HG03045 (cell line): ENCODE measurements at regions not wholly inside any gene's neighbourhood (a gene's known extent, or its start where the extent isn't known, plus 50 kb on each side); places are given as distances from the start of the nearest gene placed in this dataset.
"Not testable (repeated sequence)": the region's sequence is repeated elsewhere in the genome, so short reads cannot be mapped to it uniquely, and the experiment has no call there.

Source experiments
- ATAC-seq: cut with Tn5 transposase; IDR thresholded peaks from one replicate; pipeline ENCODE4 v1.9.1; 2021; ENCODE audit warnings: mild to moderate bottlenecking, moderate library complexity; ENCODE audit not compliant: unreplicated experiment

DNA sequence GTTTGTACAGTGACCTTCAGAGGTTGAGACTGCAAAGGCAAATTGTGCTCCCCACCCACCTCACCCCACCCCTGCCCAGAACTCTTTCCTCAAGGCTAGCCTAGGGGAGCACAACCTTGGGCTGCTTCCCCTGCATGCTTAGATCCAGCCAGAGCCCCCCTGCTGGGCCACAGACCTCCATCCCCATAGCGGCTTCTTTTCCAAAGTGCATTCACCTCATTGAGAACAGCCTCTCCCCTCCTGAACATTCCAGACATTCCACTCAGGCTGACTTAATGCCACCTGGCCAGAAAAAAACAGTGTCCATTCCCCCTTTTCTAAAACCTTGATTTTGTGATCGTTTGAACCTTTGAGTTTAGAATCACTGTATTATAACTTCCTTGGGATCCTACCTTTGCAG is 124.4 kb upstream of the TOPAZ1 start:
- no peak for ATAC-seq

DNA sequence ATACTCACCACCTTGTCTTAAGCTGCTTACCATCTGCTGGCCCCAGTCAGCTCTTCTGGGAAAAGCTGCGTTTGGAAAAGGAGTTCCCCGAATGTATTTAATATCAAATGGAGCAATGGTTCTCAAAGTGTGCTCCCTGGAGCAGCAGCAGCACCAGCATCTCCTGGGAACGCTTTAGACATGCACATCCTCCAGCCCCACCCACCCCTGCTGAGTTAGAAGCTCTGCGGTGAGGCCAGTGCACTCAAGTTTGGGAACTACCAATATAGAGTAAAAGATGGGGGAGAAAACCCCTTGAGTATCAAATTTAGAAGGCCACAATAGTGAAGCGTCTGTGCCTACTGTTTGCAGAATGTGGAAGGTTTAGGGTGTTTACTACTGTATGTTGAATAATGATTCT is 124.0 kb upstream of the TOPAZ1 start:
- ATAC-seq = no peak

DNA sequence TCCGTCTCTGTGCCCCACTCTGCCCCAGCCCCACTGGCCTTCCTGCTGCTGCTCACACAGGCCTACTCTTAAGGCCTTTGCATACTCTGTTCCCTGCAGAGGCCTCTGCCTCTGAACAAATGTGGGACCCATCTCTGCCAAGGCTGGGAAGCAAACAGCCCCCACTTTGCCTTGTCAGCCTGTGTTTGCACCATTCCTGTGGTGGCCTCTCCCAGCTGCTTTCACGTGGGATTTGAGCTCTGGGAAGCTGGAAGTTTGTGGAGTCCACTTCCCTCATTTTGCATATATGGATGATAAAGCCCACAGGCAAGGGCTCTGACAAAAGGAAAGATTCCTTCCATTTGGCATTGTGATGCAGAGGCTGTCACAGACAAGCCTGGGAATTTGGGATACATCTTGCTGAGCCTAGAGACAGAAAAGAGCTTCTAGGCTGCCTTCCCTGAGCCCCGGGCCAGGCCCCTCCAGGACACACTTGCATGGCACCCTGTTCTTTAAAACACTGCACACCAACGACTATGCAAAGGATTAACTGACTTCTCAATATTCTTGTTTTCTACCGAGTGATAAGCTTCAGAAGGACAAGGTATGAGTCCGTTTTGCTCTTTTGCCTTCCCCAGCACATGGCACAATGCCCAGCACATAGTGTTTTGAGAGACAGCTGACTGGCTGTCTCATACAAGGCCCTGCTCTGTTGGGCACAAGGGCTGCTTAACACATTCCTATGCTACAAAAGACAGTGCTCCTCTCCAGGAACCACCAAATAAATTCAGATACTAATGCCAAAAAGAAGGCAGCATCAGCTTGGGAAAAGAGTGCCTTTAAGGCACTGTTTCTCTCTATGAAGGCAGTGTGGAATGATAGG is 120.7 kb upstream of the TOPAZ1 start:
- ATAC-seq = no peak

DNA sequence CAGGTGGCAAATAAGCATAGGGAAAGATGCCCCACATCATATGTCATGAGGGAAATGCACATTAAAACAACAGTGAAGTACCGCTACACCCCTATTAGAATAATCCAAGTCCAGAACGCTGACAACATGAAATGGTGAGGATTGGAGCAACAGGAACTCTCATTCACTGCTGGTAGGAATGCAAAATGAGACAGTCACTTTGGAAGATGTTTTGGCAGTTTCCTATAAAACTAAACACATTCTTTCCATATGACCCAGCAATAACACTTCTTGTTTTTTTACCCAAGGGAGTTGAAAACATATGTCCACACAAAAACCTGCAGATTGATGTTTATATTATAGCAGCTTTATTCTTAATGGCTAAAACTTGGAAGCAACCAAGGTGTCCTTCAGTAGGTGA is 116.4 kb upstream of the TOPAZ1 start:
- no peak for ATAC-seq

DNA sequence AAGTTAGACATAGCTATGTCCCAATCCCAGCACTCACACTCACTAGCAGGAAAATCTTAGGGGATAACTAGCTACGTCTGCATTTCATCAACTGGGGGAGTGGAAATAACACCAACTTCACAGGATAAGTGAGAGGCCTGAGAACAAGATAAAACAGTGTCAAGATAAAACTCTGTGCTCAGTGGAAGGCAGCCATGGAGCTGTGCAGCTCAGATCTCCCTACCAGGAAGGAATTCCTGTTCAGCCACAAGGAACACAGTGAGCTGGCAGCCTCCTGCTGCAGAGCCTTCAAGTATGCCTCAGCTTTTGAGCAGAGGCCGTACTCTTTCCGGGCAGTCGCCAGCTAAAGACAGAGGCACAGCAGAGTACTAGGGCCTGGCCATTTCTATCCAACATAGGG is 115.8 kb upstream of the TOPAZ1 start:
- ATAC-seq = no peak

- ATAC-seq = no peak
These were observed 113.5 kb upstream of the TOPAZ1 start for GRCh38 chr3:44128057-44128775.

- ATAC-seq = no peak
These were observed 111.4 kb upstream of the TOPAZ1 start for GRCh38 chr3:44130249-44130648.

- ATAC-seq = no peak
These were observed 109.6 kb upstream of the TOPAZ1 start for GRCh38 chr3:44132061-44132460.

GRCh38 chr3:44132593-44132992 is 109.1 kb upstream of the TOPAZ1 start:
- ATAC-seq = no peak

DNA sequence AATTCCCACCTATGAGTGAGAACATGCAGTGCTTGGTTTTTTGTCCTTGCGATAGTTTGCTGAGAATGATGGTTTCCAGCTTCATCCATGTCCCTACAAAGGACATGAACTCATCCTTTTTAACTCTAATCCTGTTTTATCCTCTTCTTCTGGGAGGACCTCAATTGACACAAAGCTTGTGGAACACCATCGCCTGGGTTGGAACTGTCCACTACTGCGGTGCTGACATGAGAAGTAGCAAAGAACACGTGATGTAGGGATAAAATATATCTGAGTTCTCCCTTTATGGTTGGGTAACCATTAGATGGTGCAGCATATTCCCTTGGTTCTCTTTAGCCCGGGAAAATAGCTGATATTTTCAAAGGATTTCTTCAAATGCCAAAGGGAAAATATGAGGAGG is 105.3 kb upstream of the TOPAZ1 start:
- no peak for ATAC-seq

- ATAC-seq = no peak
These were observed 95.6 kb upstream of the TOPAZ1 start for GRCh38 chr3:44146073-44146472.

- ATAC-seq = no peak
These were observed 81.9 kb upstream of the TOPAZ1 start for GRCh38 chr3:44159696-44160300.

DNA sequence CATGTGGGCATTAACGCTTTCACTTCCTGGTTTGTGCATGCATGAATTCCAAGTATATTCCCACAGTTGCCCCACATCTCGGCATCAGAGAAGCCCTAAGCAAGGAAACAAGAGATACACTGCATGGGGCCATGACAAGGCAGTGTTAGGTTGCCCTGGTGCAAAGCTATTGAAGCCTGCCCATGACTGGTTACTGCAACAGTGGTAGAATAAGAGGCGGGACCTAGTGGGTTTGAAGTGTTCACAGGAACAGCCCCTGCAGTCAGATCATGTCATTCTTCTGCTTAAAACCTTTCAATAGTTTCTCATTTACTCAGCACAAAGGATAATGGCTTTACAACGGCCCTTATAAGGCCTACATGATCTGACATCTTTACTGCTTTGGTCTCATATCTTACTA is 80.9 kb upstream of the TOPAZ1 start:
- no peak for ATAC-seq

- ATAC-seq = no peak
These were observed 69.8 kb upstream of the TOPAZ1 start for GRCh38 chr3:44171891-44172290.

DNA sequence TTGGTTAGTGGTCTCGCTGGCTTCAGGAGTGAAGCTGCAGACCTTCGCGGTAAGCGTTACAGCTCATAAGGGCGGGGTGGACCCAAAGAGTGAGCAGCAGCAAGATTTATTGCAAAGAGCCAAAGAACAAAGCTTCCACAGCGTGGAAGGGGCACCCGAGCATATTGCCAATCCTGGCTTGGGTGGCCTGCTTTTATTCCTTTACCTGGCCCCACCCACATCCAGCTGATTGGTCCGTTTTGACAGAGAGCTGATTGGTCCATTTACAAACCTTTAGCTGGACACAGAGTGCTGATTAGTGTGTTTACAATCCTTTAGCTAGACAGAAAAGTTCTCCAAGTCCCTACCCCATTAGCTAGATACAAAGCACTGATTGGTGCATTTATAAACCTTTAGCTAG is 69.0 kb upstream of the TOPAZ1 start:
- ATAC-seq = not testable (repeated sequence)

DNA sequence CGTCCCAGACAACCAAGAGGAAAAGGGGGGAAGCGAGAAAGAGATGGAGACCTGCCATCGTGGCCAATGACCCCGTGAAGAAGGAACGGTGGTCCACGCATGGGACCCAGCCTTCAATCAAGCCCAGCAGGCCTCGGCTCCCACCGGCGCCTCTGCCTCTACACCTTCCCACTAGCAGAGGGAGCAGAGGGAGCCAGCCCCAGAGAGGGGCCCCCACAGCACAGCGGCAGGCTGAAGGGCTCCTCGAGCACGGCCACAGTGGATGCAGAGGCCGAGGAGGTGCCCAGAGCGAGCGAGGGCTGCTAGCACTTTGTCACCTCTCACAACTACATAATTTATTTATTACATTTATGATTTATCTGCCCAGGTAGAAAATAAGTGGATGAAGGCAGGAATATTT is 68.4 kb upstream of the TOPAZ1 start:
- no peak for ATAC-seq

DNA sequence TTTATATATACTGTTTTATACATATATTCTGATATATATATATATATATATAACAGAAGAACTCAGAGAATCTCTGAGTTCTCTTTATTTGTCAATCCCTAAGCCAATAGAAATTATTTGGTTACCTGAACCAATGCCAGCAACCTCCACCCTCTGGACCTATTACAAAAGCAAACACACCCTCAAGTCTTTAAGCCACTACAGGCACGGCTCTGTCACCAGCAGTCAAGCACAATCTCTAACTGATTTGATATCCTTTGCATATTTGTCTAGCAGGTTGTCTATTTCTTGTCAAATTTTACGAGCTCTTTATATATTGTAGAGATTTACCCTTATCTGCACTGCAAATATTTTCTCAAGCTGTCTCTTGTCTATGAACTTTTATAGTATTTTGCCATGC is 66.6 kb upstream of the TOPAZ1 start:
- no peak for ATAC-seq

DNA sequence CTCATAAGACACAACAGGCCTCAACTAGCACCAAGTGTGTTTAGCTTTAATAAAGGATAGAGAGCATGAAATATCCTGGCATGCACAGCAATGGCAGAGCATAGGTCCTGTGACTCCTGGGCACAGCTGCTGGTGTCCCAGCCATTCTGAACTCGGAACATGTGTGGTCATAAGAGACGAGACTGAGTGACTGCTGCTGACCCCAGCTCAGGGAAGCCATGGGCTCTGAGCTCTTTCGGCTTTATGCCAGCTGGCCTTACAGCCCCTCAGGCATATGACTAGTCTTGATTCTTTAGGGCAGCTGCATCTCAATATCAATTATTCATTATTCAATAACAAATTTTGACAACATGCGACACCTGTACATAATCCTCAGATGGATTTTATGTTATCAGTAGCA is 62.4 kb upstream of the TOPAZ1 start:
- no peak for ATAC-seq

GRCh38 chr3:44184319-44184953 is 57.2 kb upstream of the TOPAZ1 start:
- ATAC-seq = no peak

- no peak for ATAC-seq
These were observed 56.2 kb upstream of the TOPAZ1 start for GRCh38 chr3:44185396-44185915.

GRCh38 chr3:44186111-44186672 is 55.5 kb upstream of the TOPAZ1 start:
- no peak for ATAC-seq
